ENCODE measurements at regions not wholly inside any gene's neighbourhood (a gene's known extent, or its start where the extent isn't known, plus 50 kb on each side); places are given as distances from the start of the nearest gene placed in this dataset.
A peak's percentile ranks its signal among the peaks of the same experiment; 100 is the strongest.
"Not testable (repeated sequence)": the region's sequence is repeated elsewhere in the genome, so short reads cannot be mapped to it uniquely, and the experiment has no call there.

- not testable (repeated sequence) for ATAC-seq
These were observed 198.7 kb upstream of the ZNF469 start for GRCh38 chr16:88184053-88184452.

GRCh38 chr16:88184566-88185355, 198.0 kb upstream of the ZNF469 start:
- ATAC-seq, result not testable (repeated sequence)

GRCh38 chr16:88185406-88185805, 197.4 kb upstream of the ZNF469 start:
- ATAC-seq, result not testable (repeated sequence)

DNA sequence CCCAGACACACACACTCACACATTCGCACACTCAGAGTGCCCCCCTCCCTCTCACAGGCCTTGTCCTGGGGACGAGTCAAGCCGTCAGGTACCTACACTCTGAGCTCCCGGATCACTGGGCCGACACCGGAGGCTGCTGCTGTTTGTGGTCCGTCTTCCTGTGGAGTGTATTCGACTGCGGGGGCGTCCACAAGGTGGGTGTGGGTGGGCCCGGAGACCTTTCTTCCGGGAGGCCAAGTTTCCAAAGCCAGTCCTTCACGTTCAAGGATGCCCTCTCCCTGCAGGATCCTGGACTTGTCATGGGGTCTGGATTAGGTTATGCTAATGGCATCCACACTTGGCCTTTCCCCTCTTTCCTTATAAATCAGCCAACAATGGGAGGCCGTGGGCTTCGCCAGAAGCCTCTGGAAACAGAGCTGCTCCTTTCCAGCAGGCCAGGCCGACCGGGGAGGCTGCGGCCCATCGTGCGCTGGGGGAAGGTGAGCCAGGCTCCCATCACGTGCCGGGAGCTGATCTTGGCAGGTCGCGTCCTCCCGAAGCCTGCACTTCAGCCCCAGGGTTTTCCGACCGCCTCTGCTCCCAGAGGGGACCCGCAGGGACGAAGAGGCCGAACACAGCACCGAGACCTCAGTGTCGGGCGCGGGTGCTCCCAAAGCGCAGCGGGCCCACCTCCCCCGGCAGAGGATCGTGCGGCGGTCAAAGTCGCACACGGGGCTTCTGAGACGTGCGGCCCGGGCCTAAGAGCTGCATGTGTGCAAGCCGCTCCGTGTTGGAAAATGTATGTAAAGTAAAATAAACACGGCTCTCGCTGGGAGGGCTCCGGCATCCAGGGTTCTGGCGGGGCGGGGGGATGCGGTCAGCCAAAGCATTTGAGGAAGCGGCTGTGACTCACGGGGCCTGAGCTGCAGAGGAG, 196.5 kb upstream of the ZNF469 start:
- not testable (repeated sequence) for ATAC-seq

DNA sequence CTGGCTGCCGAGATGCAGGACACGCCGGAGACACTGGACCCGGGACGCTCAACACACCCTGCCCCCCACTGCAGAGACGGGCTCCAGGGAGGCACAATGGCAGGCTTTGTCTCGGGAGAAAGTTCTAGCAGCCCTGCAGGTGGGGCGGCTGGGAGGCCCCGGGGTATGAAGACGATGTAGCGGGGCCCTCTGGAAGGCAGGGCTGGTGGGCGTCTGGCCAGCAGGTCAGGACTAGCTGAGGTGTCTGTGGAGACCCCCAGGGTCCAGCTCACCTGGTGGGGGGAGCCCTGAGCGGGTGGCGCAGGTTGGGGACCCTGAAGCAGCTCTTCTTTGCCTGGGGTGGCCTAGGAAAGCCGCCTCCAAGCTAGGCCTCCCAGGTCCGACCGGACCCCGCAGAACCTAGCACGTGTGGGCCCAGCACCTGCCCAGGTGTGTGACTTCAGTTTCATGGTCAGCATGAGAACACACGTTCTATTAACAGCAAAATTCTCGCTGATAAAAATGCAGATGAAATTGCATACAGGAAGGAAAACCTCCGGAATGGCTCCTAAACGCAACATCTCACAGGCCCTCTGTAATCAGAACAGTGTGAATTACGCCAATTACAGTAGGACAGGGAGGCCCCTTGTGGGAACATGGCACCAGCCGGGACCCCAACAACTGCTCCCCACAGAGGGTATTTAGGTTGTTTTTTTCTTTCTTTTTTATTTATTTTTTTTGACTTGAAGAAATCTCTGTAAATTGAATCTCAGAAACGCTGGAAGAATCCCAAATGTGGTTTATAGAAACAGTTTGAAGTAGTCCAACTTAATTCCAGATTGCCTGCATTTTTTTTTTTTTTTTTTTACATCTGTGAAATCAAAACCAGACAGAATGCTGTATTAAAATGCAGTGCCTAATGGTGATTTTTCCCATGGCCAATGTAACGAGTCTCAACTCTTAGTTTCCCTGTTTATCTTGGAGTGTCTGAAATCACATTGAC, 195.6 kb upstream of the ZNF469 start:
- ATAC-seq, result peak; percentile 66

- not testable (repeated sequence) for ATAC-seq
These were observed 194.4 kb upstream of the ZNF469 start for GRCh38 chr16:88188171-88188895.

DNA sequence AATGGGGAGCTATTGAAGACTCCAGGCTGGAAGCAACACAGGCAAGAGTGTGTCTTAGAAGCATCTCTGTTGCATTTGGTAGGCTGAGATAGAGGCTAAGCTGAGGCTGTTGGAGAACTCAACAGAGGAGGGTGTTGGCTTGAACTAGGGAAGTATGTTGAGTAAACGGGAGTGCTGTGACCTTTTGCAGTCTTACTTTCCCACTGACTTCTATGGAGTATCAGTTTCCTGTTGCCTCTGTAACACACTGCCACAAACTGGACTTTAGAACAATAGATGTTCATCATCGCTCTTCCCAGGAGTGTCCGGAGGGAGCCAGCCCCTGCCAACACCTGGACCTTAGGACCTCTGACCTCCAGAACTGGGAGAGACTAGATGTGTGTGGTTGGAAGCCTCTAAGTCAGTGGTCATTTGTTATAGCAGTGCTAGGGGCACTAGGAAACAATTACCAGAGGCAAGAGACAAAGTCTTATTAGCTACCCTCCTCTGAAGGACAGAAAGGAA, 192.1 kb upstream of the ZNF469 start:
- ATAC-seq, result not testable (repeated sequence)

DNA sequence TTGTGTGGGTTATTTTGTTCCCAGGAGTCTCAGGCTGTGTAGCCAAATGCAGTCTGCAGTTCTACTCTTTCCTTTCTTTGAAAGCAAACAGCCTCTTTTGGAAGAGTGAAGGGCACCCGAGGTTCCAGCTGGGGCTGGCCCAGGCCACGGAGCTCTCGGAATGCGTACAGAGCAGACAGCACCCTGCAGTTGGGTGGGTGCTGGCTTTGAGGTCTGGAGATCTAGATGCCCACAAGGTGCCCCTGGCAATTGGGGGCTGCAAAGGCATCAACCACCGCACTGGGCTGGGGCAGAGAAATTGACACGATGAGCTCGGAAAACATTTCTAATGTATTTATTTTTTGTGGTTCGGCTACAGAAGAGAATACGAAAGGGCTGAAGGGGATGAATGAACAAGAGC, 191.6 kb upstream of the ZNF469 start:
- not testable (repeated sequence) for ATAC-seq

DNA sequence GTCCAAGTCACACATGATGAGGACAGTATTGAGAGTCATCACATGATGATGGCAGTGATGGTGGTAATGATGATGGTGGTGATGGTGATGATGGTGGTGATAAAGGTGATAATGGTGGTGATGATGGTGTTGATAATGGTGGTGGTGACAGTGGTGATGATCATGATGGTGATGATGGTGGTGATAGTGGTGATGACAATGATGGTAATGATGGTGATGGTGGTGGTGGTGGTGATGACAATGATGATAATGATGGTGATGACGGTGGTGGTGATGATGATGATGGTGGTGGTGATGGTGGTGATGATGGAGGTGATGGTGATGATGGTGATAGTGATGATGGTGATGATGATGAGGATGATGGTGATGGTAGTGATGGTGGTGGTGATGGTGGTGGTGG, 190.2 kb upstream of the ZNF469 start:
- ATAC-seq, result no peak
- TF ChIP-seq OSR1 (CRISPR knock-in tag; IDR thresholded peaks at IDR 0.05), result no peak
- no peak for TF ChIP-seq CREB5 (CRISPR knock-in tag; IDR thresholded peaks at IDR 0.05; ENCODE audit: low read depth)
- TF ChIP-seq, protein P1, sequence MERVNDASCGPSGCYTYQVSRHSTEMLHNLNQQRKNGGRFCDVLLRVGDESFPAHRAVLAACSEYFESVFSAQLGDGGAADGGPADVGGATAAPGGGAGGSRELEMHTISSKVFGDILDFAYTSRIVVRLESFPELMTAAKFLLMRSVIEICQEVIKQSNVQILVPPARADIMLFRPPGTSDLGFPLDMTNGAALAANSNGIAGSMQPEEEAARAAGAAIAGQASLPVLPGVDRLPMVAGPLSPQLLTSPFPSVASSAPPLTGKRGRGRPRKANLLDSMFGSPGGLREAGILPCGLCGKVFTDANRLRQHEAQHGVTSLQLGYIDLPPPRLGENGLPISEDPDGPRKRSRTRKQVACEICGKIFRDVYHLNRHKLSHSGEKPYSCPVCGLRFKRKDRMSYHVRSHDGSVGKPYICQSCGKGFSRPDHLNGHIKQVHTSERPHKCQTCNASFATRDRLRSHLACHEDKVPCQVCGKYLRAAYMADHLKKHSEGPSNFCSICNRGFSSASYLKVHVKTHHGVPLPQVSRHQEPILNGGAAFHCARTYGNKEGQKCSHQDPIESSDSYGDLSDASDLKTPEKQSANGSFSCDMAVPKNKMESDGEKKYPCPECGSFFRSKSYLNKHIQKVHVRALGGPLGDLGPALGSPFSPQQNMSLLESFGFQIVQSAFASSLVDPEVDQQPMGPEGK (CRISPR knock-in tag; IDR thresholded peaks at IDR 0.05; ENCODE audit: borderline replicate concordance), result no peak
- no peak for TF ChIP-seq ARNTL (CRISPR knock-in tag; IDR thresholded peaks at IDR 0.05; ENCODE audit: borderline replicate concordance, low read depth)
- no peak for TF ChIP-seq ZNF565 (CRISPR knock-in tag; conservative IDR thresholded peaks at IDR 0.05; ENCODE audit: low read depth)

DNA sequence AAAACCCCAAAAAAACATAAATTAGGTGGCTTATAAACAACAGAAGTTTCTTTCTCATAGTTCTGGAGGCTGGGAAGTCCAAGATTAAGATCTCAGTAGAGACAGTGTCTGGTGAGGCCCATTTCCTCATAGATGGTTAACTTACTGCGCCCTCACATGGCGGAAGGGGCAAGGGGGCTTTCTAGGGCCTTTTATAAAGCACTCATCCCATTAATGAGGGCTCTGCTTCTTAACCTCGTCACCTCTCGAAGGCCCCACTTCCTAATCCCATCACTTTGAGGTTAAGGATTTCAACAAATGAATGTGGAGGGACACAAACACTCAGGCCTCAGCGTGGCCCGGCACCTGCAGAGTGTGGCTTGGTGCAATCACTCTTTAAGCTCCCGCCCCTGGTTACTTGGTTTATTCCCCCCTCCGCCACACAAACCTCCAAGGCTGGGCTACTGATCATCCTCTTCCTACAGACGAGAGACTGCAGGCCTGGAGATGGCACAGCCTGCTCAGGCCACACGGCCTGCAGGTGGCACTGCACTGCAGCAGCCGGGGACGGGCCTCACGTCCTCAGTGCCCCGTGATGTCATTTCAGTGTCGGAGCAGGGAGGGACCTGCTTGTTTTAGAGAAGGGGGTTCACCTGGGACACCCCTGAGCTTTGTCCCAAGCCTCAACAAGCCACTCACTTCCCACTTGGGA, 188.9 kb upstream of the ZNF469 start:
- ATAC-seq, result peak; percentile 99
